HCT116 (cell line): ENCODE measurements at regions not wholly inside any gene's neighbourhood (a gene's known extent, or its start where the extent isn't known, plus 50 kb on each side); places are given as distances from the start of the nearest gene placed in this dataset.

Source experiments
- ATAC-seq: fragments of 200-7000 bp; cut with Tn5 transposase; 2 replicates; pipeline ENCODE4 v1.9.1; 2020; ENCODE audit warnings: mild to moderate bottlenecking, moderate library complexity
- BruUV-seq: library from RNA; stranded (reverse); fragments of 400-500 nt; replicated peaks from 2 replicates; lab custom pipeline; 2021; lab: Mats Ljungman, UMichigan
- CTCF ChIA-PET: fragments of 300-600 bp; sonication (Branson Sonifier 250); formaldehyde crosslinking; loops from one replicate; lab custom pipeline; 2021; ENCODE audit warnings: antibody characterized with exemption; lab: Charles Lee
- POLR2A ChIA-PET: fragments of 300-600, 350-600 bp; sonication (Branson Sonifier 250); formaldehyde crosslinking; loops from one replicate; lab custom pipeline; 2021; ENCODE audit warnings: antibody characterized with exemption; lab: Charles Lee
- RAD21 ChIA-PET, 2 experiments: fragments of 300-600 bp; sonication (Branson Sonifier 250); formaldehyde crosslinking; loops; one replicate each; lab custom pipeline; 2023; ENCODE audit warnings: low total read pairs in 2 of 2; ENCODE audit not compliant: uncharacterized antibody in 2 of 2, unreplicated experiment in 2 of 2, low non-redundant PET in 1 of 2; lab: Charles Lee
- DNase-seq: peaks from one replicate; pipeline ENCODE4 v3.0.0-alpha.2; 2010; ENCODE audit warnings: low read depth, low spot score
- H2AFZ ChIP-seq: fragments of 200-600 bp; shearing (Covaris generic), sonication (generic); 2 replicates; pipeline ENCODE4 v1.6.1; 2017; ENCODE audit warnings: low read depth, mixed run types, mixed read lengths, antibody characterized with exemption, low read length; ENCODE audit not compliant: poor library complexity, severe bottlenecking
- H3K27ac ChIP-seq: 2 replicates; pipeline ENCODE4 v1.5.1; 2012; ENCODE audit warnings: low read depth, low read length
- H3K27me3 ChIP-seq: fragments of 200-600 bp; sonication (generic); 2 replicates; pipeline ENCODE4 v1.6.1; 2016; ENCODE audit warnings: mixed run types, low read length, mixed read lengths; ENCODE audit not compliant: insufficient read depth
- H3K36me3 ChIP-seq, 2 experiments: fragments of 200-500 bp in 1 of 2; fragments of 200-600 bp in 1 of 2; sonication (Bioruptor generic) in 1 of 2; sonication (generic) in 1 of 2; 2 replicates each; pipeline versions ENCODE4 v1.5.1 to v1.6.1; 2014 to 2016; ENCODE audit warnings: low read length in 2 of 2, inconsistent platforms in 1 of 2, mixed read lengths in 1 of 2, mixed run types in 1 of 2; ENCODE audit not compliant: insufficient read depth in 2 of 2, control insufficient read depth in 1 of 2
- H3K4me1 ChIP-seq, 2 experiments: fragments of 200-600 bp in 1 of 2; sonication (generic) in 1 of 2; 2 replicates each; pipeline versions ENCODE4 v1.5.1 to v1.6.1; 2012 to 2017; ENCODE audit warnings: low read length in 2 of 2, inconsistent platforms in 1 of 2, mild to moderate bottlenecking in 1 of 2, mixed read lengths in 1 of 2, mixed run types in 1 of 2, moderate library complexity in 1 of 2; ENCODE audit not compliant: insufficient read depth in 2 of 2, control insufficient read depth in 1 of 2
- H3K4me2 ChIP-seq: fragments of 200-600 bp; sonication (generic); 2 replicates; pipeline ENCODE4 v1.6.1; 2017; ENCODE audit warnings: mixed run types, low read length, mixed read lengths
- H3K4me3 ChIP-seq, 2 experiments: fragments of 200-600 bp in 1 of 2; sonication (generic) in 1 of 2; replicated peaks in 1 of 2; 2 replicates each; pipeline ENCODE4 v1.5.1; 2011 to 2016; ENCODE audit warnings: low read length in 2 of 2, control low read depth in 1 of 2, low read depth in 1 of 2, mild to moderate bottlenecking in 1 of 2, mixed read lengths in 1 of 2, mixed run types in 1 of 2
- H3K79me2 ChIP-seq: fragments of 200-600 bp; sonication (generic); 2 replicates; pipeline ENCODE4 v1.6.1; 2017; ENCODE audit warnings: mild to moderate bottlenecking, mixed run types, low read length, moderate library complexity, mixed read lengths; ENCODE audit not compliant: insufficient read depth
- H3K9ac ChIP-seq: fragments of 200-600 bp; sonication (generic); 2 replicates; pipeline ENCODE4 v1.6.1; 2016; ENCODE audit warnings: low read length, mixed read lengths
- H3K9me2 ChIP-seq: fragments of 200-600 bp; sonication (generic), shearing (Covaris generic); 2 replicates; pipeline ENCODE4 v1.6.1; 2017; ENCODE audit warnings: mixed run types, mild to moderate bottlenecking, moderate library complexity; ENCODE audit not compliant: insufficient read depth
- H3K9me3 ChIP-seq, 2 experiments: fragments of 200-500 bp in 1 of 2; fragments of 200-600 bp in 1 of 2; sonication (Bioruptor generic) in 1 of 2; sonication (generic) in 1 of 2; 2 replicates each; pipeline ENCODE4 v1.6.1; 2014 to 2017; ENCODE audit warnings: low read length in 2 of 2, mixed read lengths in 2 of 2, inconsistent platforms in 1 of 2, low read depth in 1 of 2, mild to moderate bottlenecking in 1 of 2, mixed run types in 1 of 2, moderate library complexity in 1 of 2; ENCODE audit not compliant: control insufficient read depth in 1 of 2, insufficient read depth in 1 of 2
- H4K20me1 ChIP-seq: fragments of 200-600 bp; sonication (generic), shearing (Covaris generic); 2 replicates; pipeline ENCODE4 v1.6.1; 2017; ENCODE audit warnings: mixed run types, mild to moderate bottlenecking, moderate library complexity; ENCODE audit not compliant: insufficient read depth
- CBX3 ChIP-seq: IDR thresholded peaks from 2 replicates; pipeline ENCODE4 v1.6.1; 2012; ENCODE audit warnings: low read depth
- CEBPB ChIP-seq: IDR thresholded peaks from 2 replicates; pipeline ENCODE4 v1.6.1; 2012; ENCODE audit warnings: low read depth
- EGR1 ChIP-seq: IDR thresholded peaks from 2 replicates; pipeline ENCODE4 v1.6.1; 2012; ENCODE audit warnings: low read depth
- ELF1 ChIP-seq: IDR thresholded peaks from 2 replicates; pipeline ENCODE4 v1.6.1; 2012; ENCODE audit warnings: low read depth, borderline replicate concordance
- EZH2 ChIP-seq: fragments of 200-600 bp; sonication (generic); IDR thresholded peaks from 2 replicates; pipeline ENCODE4 v1.6.1; 2017; ENCODE audit warnings: antibody characterized with exemption, mixed run types
- EZH2phosphoT487 ChIP-seq: fragments of 200-600 bp; IDR thresholded peaks from 2 replicates; pipeline ENCODE4 v1.6.1; 2018; ENCODE audit warnings: antibody characterized with exemption, borderline replicate concordance
- JUND ChIP-seq: IDR thresholded peaks from 2 replicates; pipeline ENCODE4 v1.6.1; 2012
- POLR2AphosphoS5 ChIP-seq: IDR thresholded peaks from 2 replicates; pipeline ENCODE4 v1.6.1; 2011; ENCODE audit warnings: mild to moderate bottlenecking, low read depth, low read length, moderate library complexity
- RAD21 ChIP-seq: IDR thresholded peaks from 2 replicates; pipeline ENCODE4 v1.6.1; 2012; ENCODE audit warnings: low read depth, mild to moderate bottlenecking
- REST ChIP-seq: IDR thresholded peaks from 2 replicates; pipeline ENCODE4 v1.6.1; 2012; ENCODE audit warnings: low read depth
- SIN3A ChIP-seq: IDR thresholded peaks from 2 replicates; pipeline ENCODE4 v1.6.1; 2012; ENCODE audit warnings: low read depth
- SP1 ChIP-seq: IDR thresholded peaks from 2 replicates; pipeline ENCODE4 v1.6.1; 2012; ENCODE audit warnings: low read depth
- SRF ChIP-seq: IDR thresholded peaks from 2 replicates; pipeline ENCODE4 v1.6.1; 2012; ENCODE audit warnings: low read depth
- TCF7L2 ChIP-seq: IDR thresholded peaks from 2 replicates; pipeline ENCODE4 v1.7.0; 2011; ENCODE audit warnings: borderline replicate concordance, inconsistent platforms; ENCODE audit not compliant: insufficient read depth, insufficient read length; ENCODE audit errors: extremely low read depth
- YY1 ChIP-seq: IDR thresholded peaks from 2 replicates; pipeline ENCODE4 v1.6.1; 2011; ENCODE audit warnings: low read length, low read depth, moderate library complexity, mild to moderate bottlenecking; ENCODE audit not compliant: insufficient replicate concordance; ENCODE audit errors: extremely low read depth
- ZFX ChIP-seq: fragments of 450-650 bp; IDR thresholded peaks from 2 replicates; pipeline ENCODE4 v1.6.1; 2017
- intact Hi-C: fragments of 100-400 bp; cut with micrococcal nuclease; formaldehyde crosslinking; loops from 2 replicates; pipeline ENCODE4 v1.10.0; 2022
- TF ChIP-seq, protein P1 (sequence below), 3 experiments: fragments of 200-600 bp in 1 of 3; sonication (generic) in 1 of 3; IDR thresholded peaks in 2 of 3; conservative IDR thresholded peaks in 1 of 3; 2 replicates each; pipeline ENCODE4 v1.5.1; 2012 to 2017; ENCODE audit warnings: low read depth in 2 of 3, low read length in 2 of 3, antibody characterized with exemption in 1 of 3, borderline replicate concordance in 1 of 3, control low read depth in 1 of 3, mild to moderate bottlenecking in 1 of 3, mixed read lengths in 1 of 3, mixed run types in 1 of 3, moderate library complexity in 1 of 3; ENCODE audit not compliant: insufficient read depth in 1 of 3

GRCh38 chr7:15845461-15845860 lies 159.0 kb upstream of the MEOX2 start:
- H3K4me3 ChIP-seq: no peak overlapping the region
- intact Hi-C loops: no loop called here
- ATAC-seq (no peak), DNase-seq (no peak)
- ChIA-PET POLR2A (no interaction called here), RAD21 (no interaction called here), CTCF (no interaction called here)
- TF ChIP-seq CEBPB (no peak), RAD21 (no peak), EZH2 (no peak), EGR1 (no peak), ELF1 (no peak), CBX3 (no peak), TCF7L2 (no peak), EZH2phosphoT487 (no peak), SIN3A (no peak), YY1 (no peak), ZFX (no peak), SRF (no peak), POLR2AphosphoS5 (no peak), SP1 (no peak), REST (no peak), JUND (no peak)
- TF ChIP-seq, protein P1, sequence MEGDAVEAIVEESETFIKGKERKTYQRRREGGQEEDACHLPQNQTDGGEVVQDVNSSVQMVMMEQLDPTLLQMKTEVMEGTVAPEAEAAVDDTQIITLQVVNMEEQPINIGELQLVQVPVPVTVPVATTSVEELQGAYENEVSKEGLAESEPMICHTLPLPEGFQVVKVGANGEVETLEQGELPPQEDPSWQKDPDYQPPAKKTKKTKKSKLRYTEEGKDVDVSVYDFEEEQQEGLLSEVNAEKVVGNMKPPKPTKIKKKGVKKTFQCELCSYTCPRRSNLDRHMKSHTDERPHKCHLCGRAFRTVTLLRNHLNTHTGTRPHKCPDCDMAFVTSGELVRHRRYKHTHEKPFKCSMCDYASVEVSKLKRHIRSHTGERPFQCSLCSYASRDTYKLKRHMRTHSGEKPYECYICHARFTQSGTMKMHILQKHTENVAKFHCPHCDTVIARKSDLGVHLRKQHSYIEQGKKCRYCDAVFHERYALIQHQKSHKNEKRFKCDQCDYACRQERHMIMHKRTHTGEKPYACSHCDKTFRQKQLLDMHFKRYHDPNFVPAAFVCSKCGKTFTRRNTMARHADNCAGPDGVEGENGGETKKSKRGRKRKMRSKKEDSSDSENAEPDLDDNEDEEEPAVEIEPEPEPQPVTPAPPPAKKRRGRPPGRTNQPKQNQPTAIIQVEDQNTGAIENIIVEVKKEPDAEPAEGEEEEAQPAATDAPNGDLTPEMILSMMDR (IDR thresholded peaks at IDR 0.05 in 2 of 3, conservative IDR thresholded peaks at IDR 0.05 in 1 of 3; ENCODE audit: borderline replicate concordance in 1 of 3, insufficient read depth in 1 of 3, low read depth in 2 of 3, low read length in 2 of 3): no peak
- H3K4me2 ChIP-seq: no peak overlapping the region
- H3K27me3 ChIP-seq: no peaks in the 10 kb centered on the region
- no peaks in the 10 kb centered on the region for H3K4me1 ChIP-seq
- no TSS peak for BruUV-seq
- no peak overlapping the region for H3K27ac ChIP-seq
- no peaks in the 10 kb centered on the region; the same call in none of the 2 replicates for H3K9me2 ChIP-seq
- H3K9ac ChIP-seq: no peak overlapping the region
- H3K9me3 ChIP-seq: no peaks in the 10 kb centered on the region
- no peak overlapping the region for H2AFZ ChIP-seq
- no peaks in the 10 kb centered on the region for H4K20me1 ChIP-seq
- H3K36me3 ChIP-seq: no peaks in the 10 kb centered on the region
- no peaks in the 10 kb centered on the region for H3K79me2 ChIP-seq
